ENCODE measurements at regions not wholly inside any gene's neighbourhood (a gene's known extent, or its start where the extent isn't known, plus 50 kb on each side); places are given as distances from the start of the nearest gene placed in this dataset.

DNA sequence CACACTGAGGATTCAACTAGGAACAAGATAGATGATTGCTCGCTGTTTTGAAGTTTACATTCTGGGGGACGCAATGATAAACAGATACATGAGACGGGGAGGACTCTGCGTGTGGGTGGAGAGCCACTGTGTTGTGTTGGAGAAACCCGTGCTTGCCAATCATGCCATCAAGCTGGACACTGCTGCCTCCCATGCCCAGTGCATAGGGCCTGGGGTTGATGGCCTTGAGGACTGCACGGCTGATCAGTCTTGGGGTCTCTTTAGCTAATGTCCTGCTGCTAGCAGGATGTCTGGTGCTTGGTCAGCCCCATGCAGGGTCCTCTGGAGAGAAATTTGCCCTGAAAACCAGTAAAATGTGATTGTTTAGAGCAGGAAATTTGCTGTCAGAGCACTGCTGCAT is 221.2 kb upstream of the B3GAT1 start:
- TF ChIP-seq ZFX (IDR thresholded peaks at IDR 0.05) (no peak), POLR2A (IDR thresholded peaks at IDR 0.05; ENCODE audit: borderline replicate concordance, extremely low read depth, insufficient read depth, insufficient read length) (no peak), RAD21 (IDR thresholded peaks at IDR 0.05; ENCODE audit: low read depth) (no peak), CTCF (IDR thresholded peaks at IDR 0.05 in 2 of 3, conservative IDR thresholded peaks at IDR 0.05 in 1 of 3; ENCODE audit: borderline replicate concordance in 1 of 3, insufficient read depth in 1 of 3, low read depth in 2 of 3, low read length in 2 of 3) (no peak)

Measured in HCT116 (cell line).